ENCODE measurements at regions not wholly inside any gene's neighbourhood (a gene's known extent, or its start where the extent isn't known, plus 50 kb on each side); places are given as distances from the start of the nearest gene placed in this dataset.
"Not testable (repeated sequence)": the region's sequence is repeated elsewhere in the genome, so short reads cannot be mapped to it uniquely, and the experiment has no call there.

- no peak for DNase-seq (ENCODE audit: low spot score)
Observed at GRCh38 chr19:29054886-29055675, 157.9 kb downstream of the UQCRFS1 start.

DNA sequence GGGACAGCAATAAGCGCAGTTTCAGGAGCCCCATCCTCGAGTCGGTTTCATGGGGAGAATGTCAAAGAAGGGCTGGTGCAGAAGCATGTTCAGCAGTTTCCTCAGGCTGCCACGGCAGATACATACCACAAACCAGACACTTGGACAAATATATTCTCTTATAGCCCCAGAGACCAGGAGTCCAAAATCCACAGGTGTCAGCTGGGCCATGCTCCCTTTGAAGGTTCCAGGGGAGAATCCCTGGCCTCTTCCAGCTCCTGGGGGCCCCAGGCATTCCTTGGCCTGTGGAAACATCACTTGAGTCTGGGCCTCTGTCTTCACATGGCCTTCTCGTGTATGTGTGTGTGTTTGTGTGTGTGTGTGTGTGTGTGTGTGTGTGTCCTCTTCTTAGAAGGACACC lies 164.1 kb downstream of the UQCRFS1 start:
- DNase-seq (ENCODE audit: low spot score): no peak

- no peak for DNase-seq (ENCODE audit: low spot score)
Observed at GRCh38 chr19:29045679-29046254, 167.2 kb downstream of the UQCRFS1 start.

DNA sequence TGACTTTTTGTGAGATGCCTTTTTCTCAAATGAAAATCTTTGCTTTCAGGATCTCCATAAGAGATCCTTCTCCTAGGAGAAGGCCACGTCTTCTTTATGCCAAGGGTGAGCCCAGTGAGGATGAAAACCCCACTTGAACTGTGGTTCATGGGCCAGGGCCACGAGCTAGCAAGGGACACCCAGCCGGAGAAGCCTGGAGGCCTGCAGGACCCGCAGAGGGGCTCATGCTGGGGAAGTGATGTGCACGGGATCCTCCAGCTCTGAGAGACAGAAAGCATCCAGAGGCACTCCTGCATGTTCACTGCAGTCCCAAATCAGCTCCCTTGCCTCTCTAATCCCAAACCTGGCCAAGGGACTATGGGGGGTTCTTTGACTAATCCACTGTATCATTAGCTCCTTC lies 168.9 kb downstream of the UQCRFS1 start:
- no peak for DNase-seq (ENCODE audit: low spot score)

DNA sequence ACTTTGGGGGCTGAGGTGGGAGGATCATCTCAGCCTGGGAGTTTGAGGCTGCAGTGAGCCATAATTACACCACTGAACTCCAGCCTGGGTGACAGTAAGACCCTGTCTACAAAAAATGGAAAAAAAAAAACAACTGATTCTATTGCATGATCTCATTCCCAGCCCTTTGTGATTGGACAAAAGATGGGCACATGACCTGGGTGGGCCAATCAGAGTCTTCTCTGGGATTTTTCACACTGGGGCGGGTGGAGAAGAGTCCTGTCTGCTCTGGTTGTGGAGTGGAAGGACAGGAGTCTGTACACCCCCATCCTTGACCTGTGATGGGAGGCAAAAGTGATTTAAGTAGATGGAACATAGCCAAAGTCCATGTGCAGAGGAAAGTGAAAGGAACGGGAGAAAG lies 170.5 kb downstream of the UQCRFS1 start:
- no peak for DNase-seq (ENCODE audit: low spot score)

DNA sequence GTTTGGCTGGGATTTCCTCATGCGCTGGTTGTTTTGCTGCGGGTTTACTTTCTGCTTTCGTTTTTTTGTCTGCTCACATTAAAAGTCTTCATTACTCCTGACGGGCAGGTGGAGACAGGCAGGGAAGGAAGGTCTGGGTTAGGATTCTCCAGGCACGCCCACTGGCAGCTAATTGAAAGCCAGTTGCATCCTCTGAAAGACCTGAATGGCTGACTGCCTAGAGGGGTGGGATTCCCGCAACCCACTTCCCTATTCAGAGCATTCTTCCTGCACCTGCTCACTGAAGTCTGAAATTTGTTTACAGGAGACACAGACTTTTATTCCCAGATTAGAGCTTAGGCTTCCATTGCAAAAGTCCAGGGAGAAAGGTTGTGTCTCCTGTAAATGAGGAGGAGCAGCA lies 172.0 kb downstream of the UQCRFS1 start:
- DNase-seq (ENCODE audit: low spot score): no peak

GRCh38 chr19:29040292-29040691 lies 172.7 kb downstream of the UQCRFS1 start:
- DNase-seq (ENCODE audit: low spot score): no peak

DNA sequence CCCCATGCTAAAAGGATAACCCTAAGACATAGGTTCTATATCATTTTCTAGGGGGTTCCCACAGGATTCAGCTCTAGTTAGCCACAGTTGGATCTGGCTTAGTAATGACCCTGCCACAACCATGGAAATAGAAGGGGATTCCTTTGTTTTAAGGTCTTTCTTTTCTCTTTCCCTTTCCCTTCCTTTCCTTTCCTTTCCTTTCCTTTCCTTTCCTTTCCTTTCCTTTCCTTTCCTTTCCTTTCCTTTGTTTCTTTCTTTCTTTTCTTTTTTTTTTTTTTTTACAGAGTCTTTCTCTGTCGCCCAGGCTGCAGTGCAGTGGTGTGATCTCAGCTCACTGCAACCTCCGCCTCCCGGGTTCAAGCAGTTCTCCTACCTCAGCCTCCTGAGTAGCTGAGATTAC lies 173.9 kb downstream of the UQCRFS1 start:
- not testable (repeated sequence) for DNase-seq (ENCODE audit: low spot score)

GRCh38 chr19:29031216-29031615 lies 181.7 kb downstream of the UQCRFS1 start:
- no peak for DNase-seq (ENCODE audit: low spot score)

DNA sequence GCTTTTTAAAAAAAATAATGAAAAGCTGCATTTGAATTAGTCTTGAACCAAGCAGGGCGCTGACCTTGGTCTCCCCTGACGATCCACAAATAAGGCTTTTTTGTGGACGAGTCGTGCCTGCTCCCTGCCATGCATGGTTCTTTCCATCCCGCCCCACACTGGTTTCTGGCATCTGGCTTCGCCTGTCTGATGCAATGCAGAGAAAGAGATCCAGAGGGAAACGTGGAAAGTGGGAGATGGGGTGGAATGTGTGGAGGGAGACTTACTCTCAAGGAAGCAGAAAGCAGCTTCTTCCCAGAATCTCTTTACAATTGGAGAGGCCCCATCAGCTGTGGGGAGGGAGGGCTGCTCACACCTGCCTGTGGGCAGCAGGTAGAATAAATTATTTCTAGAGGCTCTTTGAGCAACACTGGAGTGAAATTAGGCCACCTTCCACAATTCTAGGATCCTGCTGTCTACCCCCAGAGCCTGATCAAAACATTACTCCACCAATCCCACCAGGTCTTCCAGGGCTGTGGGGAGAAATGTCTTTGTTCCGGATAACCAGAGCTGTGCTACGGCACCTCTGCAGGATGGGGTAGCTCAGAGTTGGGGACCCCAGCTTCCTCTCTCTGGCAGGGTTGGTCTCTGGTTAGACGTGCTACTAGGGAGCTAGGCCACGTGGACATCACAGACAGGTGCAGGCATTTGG lies 183.5 kb downstream of the UQCRFS1 start:
- no peak for DNase-seq (ENCODE audit: low spot score)

DNA sequence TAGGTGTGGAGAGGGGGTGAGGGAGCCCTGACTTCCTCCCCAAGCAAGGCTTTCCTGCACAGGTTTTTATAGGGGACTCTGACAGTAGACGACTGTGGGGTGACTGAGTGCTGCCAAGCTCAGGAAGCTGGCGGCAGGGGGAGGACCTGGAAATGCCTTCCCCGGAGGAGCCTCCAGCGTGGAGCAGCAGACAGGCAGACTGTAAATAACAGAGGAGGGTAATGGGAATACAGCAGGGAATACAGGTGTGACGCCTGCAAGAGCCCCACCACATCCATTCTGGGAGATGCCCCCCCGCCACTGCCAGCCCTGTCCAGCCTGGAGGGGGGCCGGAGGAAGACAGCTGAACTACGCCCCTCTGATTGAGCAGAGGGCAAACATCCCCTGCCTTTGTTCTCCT lies 190.4 kb downstream of the UQCRFS1 start:
- no peak for DNase-seq (ENCODE audit: low spot score)

- no peak for DNase-seq (ENCODE audit: low spot score)
Observed at GRCh38 chr19:29022165-29022564, 190.8 kb downstream of the UQCRFS1 start.

- DNase-seq (ENCODE audit: low spot score): no peak
Observed at GRCh38 chr19:29021232-29021916, 191.6 kb downstream of the UQCRFS1 start.

- DNase-seq (ENCODE audit: low spot score): no peak
Observed at GRCh38 chr19:29019403-29019802, 193.5 kb downstream of the UQCRFS1 start.

- no peak for DNase-seq (ENCODE audit: low spot score)
Observed at GRCh38 chr19:29018542-29018941, 194.4 kb downstream of the UQCRFS1 start.

GRCh38 chr19:29017788-29018187 lies 195.2 kb downstream of the UQCRFS1 start:
- DNase-seq (ENCODE audit: low spot score): no peak

GRCh38 chr19:29016926-29017760 lies 195.8 kb downstream of the UQCRFS1 start:
- DNase-seq (ENCODE audit: low spot score): no peak

- DNase-seq (ENCODE audit: low spot score): no peak
Observed at GRCh38 chr19:29016353-29016752, 196.6 kb downstream of the UQCRFS1 start.

GRCh38 chr19:29015569-29015968 lies 197.4 kb downstream of the UQCRFS1 start:
- no peak for DNase-seq (ENCODE audit: low spot score)

GRCh38 chr19:29014857-29015436 lies 198.0 kb downstream of the UQCRFS1 start:
- no peak for DNase-seq (ENCODE audit: low spot score)

- no peak for DNase-seq (ENCODE audit: low spot score)
Observed at GRCh38 chr19:29013988-29014387, 199.0 kb downstream of the UQCRFS1 start.
